ENCODE measurements at regions not wholly inside any gene's neighbourhood (a gene's known extent, or its start where the extent isn't known, plus 50 kb on each side); places are given as distances from the start of the nearest gene placed in this dataset.

DNA sequence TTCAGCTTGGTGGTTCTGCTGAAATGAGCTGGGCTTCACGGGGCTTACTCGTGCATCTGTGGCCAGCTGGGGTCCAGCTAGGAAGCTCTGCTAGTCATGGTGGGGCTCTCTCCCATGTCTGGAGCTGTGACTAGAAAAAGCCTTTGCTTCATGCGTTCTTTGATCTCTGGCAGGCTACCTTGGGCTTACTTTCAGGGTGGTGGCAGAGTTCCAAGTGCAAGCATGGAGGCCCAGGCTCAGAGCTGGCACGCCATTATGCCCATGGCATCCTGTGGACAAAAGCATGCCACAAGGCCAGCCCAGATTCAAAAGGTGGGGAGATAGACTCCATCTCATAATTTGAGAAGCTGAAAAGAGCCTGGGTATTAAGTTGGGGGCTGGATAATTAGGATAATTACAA, 55.4 kb upstream of the GBA3 start:
- Mint-ChIP-seq H3K9me3 (ENCODE audit: unreplicated experiment) (peaks cover 3% of the 10 kb centered on the region), H3K27me3 (ENCODE audit: unreplicated experiment) (peaks cover 3% of the 10 kb centered on the region), H3K27ac (ENCODE audit: unreplicated experiment) (no peak overlapping the region), H3K4me1 (ENCODE audit: low read depth, unreplicated experiment) (peaks cover 8% of the 10 kb centered on the region), H3K36me3 (ENCODE audit: unreplicated experiment) (peaks cover 11% of the 10 kb centered on the region), H3K4me3 (ENCODE audit: unreplicated experiment) (no peak overlapping the region)
- TF ChIP-seq, protein P1, sequence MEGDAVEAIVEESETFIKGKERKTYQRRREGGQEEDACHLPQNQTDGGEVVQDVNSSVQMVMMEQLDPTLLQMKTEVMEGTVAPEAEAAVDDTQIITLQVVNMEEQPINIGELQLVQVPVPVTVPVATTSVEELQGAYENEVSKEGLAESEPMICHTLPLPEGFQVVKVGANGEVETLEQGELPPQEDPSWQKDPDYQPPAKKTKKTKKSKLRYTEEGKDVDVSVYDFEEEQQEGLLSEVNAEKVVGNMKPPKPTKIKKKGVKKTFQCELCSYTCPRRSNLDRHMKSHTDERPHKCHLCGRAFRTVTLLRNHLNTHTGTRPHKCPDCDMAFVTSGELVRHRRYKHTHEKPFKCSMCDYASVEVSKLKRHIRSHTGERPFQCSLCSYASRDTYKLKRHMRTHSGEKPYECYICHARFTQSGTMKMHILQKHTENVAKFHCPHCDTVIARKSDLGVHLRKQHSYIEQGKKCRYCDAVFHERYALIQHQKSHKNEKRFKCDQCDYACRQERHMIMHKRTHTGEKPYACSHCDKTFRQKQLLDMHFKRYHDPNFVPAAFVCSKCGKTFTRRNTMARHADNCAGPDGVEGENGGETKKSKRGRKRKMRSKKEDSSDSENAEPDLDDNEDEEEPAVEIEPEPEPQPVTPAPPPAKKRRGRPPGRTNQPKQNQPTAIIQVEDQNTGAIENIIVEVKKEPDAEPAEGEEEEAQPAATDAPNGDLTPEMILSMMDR (IDR thresholded peaks at IDR 0.05; ENCODE audit: partially characterized antibody, unreplicated experiment) = no peak
- no peak for DNase-seq
